Ascending aorta (tissue), 2 donors: ENCODE measurements at regions not wholly inside any gene's neighbourhood (a gene's known extent, or its start where the extent isn't known, plus 50 kb on each side); places are given as distances from the start of the nearest gene placed in this dataset.

ENCODE experiments used
- DNase-seq, 2 donors: peaks; one replicate each; pipeline ENCODE4 v3.0.0-alpha.2; 2019; ENCODE audit warnings: low spot score in 2 of 2
- H3K27ac ChIP-seq, 2 donors: fragments of 200-600 bp; sonication (generic); one replicate each; pipeline ENCODE4 v1.5.1; 2016 to 2017; ENCODE audit warnings: mild to moderate bottlenecking in 1 of 2
- H3K27me3 ChIP-seq: fragments of 200-600 bp; sonication (generic); one replicate; pipeline ENCODE4 v1.5.1; 2017
- H3K36me3 ChIP-seq, 2 donors: fragments of 200-600 bp; sonication (generic); one replicate each; pipeline ENCODE4 v1.5.1; 2016
- H3K4me1 ChIP-seq, 2 donors: fragments of 200-600 bp; sonication (generic); one replicate each; pipeline ENCODE4 v1.5.1; 2016 to 2017; ENCODE audit warnings: mild to moderate bottlenecking in 1 of 2
- H3K4me3 ChIP-seq, 2 donors: fragments of 200-600 bp; sonication (generic); one replicate each; pipeline ENCODE4 v1.5.1; 2016 to 2017; ENCODE audit warnings: mild to moderate bottlenecking in 1 of 2
- H3K9me3 ChIP-seq, 2 donors: fragments of 200-600 bp; sonication (generic); one replicate each; pipeline ENCODE4 v1.5.1; 2016
- CTCF ChIP-seq, 3 experiments: fragments of 200-600 bp in 2 of 3; fragments of 450-650 bp in 1 of 3; sonication (generic) in 2 of 3; IDR thresholded peaks; one replicate each; pipeline ENCODE4 v1.5.1; 2016 to 2019; ENCODE audit warnings: antibody characterized with exemption in 3 of 3, mild to moderate bottlenecking in 1 of 3, moderate library complexity in 1 of 3
- intact Hi-C: fragments of 100-400 bp; cut with DNase I; formaldehyde crosslinking; loops from one replicate; pipeline ENCODE4 v1.15.1; 2023

GRCh38 chr22:49427941-49428340, 399.7 kb downstream of the BRD1 start:
- no peaks in the 10 kb centered on the region for H3K36me3 ChIP-seq
- no peak for TF ChIP-seq CTCF (IDR thresholded peaks at IDR 0.05)
- no peak overlapping the region for H3K4me3 ChIP-seq
- H3K27ac ChIP-seq, result no peak overlapping the region
- H3K27me3 ChIP-seq, result no peaks in the 10 kb centered on the region
- no peak for DNase-seq
- intact Hi-C loops, result no loop called here
- H3K4me1 ChIP-seq, result no peaks in the 10 kb centered on the region
- H3K9me3 ChIP-seq, result no peaks in the 10 kb centered on the region

GRCh38 chr22:49427341-49427740, 400.3 kb downstream of the BRD1 start:
- H3K4me3 ChIP-seq, result no peak overlapping the region
- no peak overlapping the region for H3K27ac ChIP-seq
- no peaks in the 10 kb centered on the region for H3K4me1 ChIP-seq
- no peak for TF ChIP-seq CTCF (IDR thresholded peaks at IDR 0.05)
- intact Hi-C loops, result no loop called here
- DNase-seq, result no peak
- H3K36me3 ChIP-seq, result no peaks in the 10 kb centered on the region
- H3K9me3 ChIP-seq, result no peaks in the 10 kb centered on the region
- no peaks in the 10 kb centered on the region for H3K27me3 ChIP-seq

GRCh38 chr22:49426618-49427266, 400.9 kb downstream of the BRD1 start:
- Histone ChIP-seq H3K9me3 (no peaks in the 10 kb centered on the region), H3K27ac (no peak overlapping the region), H3K4me3 (no peak overlapping the region), H3K27me3 (no peaks in the 10 kb centered on the region), H3K4me1 (no peaks in the 10 kb centered on the region), H3K36me3 (no peaks in the 10 kb centered on the region)
- no peak for TF ChIP-seq CTCF (IDR thresholded peaks at IDR 0.05)
- no peak for DNase-seq
- intact Hi-C loops, result no loop called here

- no peak for TF ChIP-seq CTCF (IDR thresholded peaks at IDR 0.05)
- H3K9me3 ChIP-seq, result no peaks in the 10 kb centered on the region
- H3K27ac ChIP-seq, result no peak overlapping the region
- H3K4me1 ChIP-seq, result no peaks in the 10 kb centered on the region
- H3K4me3 ChIP-seq, result no peak overlapping the region
- no peaks in the 10 kb centered on the region for H3K36me3 ChIP-seq
- intact Hi-C loops, result no loop called here
- no peaks in the 10 kb centered on the region for H3K27me3 ChIP-seq
- DNase-seq, result no peak
Observed at GRCh38 chr22:49426098-49426497, 401.6 kb downstream of the BRD1 start.

- no peaks in the 10 kb centered on the region for H3K9me3 ChIP-seq
- no peak for DNase-seq
- no peak overlapping the region for H3K27ac ChIP-seq
- no peak for TF ChIP-seq CTCF (IDR thresholded peaks at IDR 0.05)
- no peaks in the 10 kb centered on the region for H3K4me1 ChIP-seq
- intact Hi-C loops, result no loop called here
- no peaks in the 10 kb centered on the region for H3K36me3 ChIP-seq
- no peaks in the 10 kb centered on the region for H3K27me3 ChIP-seq
- H3K4me3 ChIP-seq, result no peak overlapping the region
Observed at GRCh38 chr22:49425356-49425755, 402.3 kb downstream of the BRD1 start.

- intact Hi-C loops, result no loop called here
- Histone ChIP-seq H3K36me3 (no peaks in the 10 kb centered on the region), H3K27ac (no peak overlapping the region), H3K4me3 (no peak overlapping the region), H3K4me1 (no peaks in the 10 kb centered on the region), H3K9me3 (no peaks in the 10 kb centered on the region), H3K27me3 (no peaks in the 10 kb centered on the region)
- DNase-seq, result no peak
- no peak for TF ChIP-seq CTCF (IDR thresholded peaks at IDR 0.05)
Observed at GRCh38 chr22:49424893-49425270, 402.8 kb downstream of the BRD1 start.
